Ascending aorta (tissue), 2 donors: ENCODE measurements at regions not wholly inside any gene's neighbourhood (a gene's known extent, or its start where the extent isn't known, plus 50 kb on each side); places are given as distances from the start of the nearest gene placed in this dataset.

Experiments used
- DNase-seq, 2 donors: peaks; one replicate each; pipeline ENCODE4 v3.0.0-alpha.2; 2019; ENCODE audit warnings: low spot score in 2 of 2
- H3K27ac ChIP-seq, 2 donors: fragments of 200-600 bp; sonication (generic); one replicate each; pipeline ENCODE4 v1.5.1; 2016 to 2017; ENCODE audit warnings: mild to moderate bottlenecking in 1 of 2
- H3K27me3 ChIP-seq: fragments of 200-600 bp; sonication (generic); one replicate; pipeline ENCODE4 v1.5.1; 2017
- H3K36me3 ChIP-seq, 2 donors: fragments of 200-600 bp; sonication (generic); one replicate each; pipeline ENCODE4 v1.5.1; 2016
- H3K4me1 ChIP-seq, 2 donors: fragments of 200-600 bp; sonication (generic); one replicate each; pipeline ENCODE4 v1.5.1; 2016 to 2017; ENCODE audit warnings: mild to moderate bottlenecking in 1 of 2
- H3K4me3 ChIP-seq, 2 donors: fragments of 200-600 bp; sonication (generic); one replicate each; pipeline ENCODE4 v1.5.1; 2016 to 2017; ENCODE audit warnings: mild to moderate bottlenecking in 1 of 2
- H3K9me3 ChIP-seq, 2 donors: fragments of 200-600 bp; sonication (generic); one replicate each; pipeline ENCODE4 v1.5.1; 2016
- CTCF ChIP-seq, 3 experiments: fragments of 200-600 bp in 2 of 3; fragments of 450-650 bp in 1 of 3; sonication (generic) in 2 of 3; IDR thresholded peaks; one replicate each; pipeline ENCODE4 v1.5.1; 2016 to 2019; ENCODE audit warnings: antibody characterized with exemption in 3 of 3, mild to moderate bottlenecking in 1 of 3, moderate library complexity in 1 of 3
- intact Hi-C: fragments of 100-400 bp; cut with DNase I; formaldehyde crosslinking; loops from one replicate; pipeline ENCODE4 v1.15.1; 2023

- Histone ChIP-seq H3K27me3 (no peaks in the 10 kb centered on the region), H3K4me1 (no peaks in the 10 kb centered on the region)
- DNase-seq: no peak
These were observed 401.1 kb downstream of the SHANK2 start for GRCh38 chr11:70851308-70851707.

GRCh38 chr11:70851907-70852306 is 400.5 kb downstream of the SHANK2 start:
- Histone ChIP-seq H3K36me3 (no peaks in the 10 kb centered on the region), H3K4me3 (no peak overlapping the region), H3K4me1 (no peaks in the 10 kb centered on the region), H3K27me3 (no peaks in the 10 kb centered on the region), H3K27ac (no peak overlapping the region), H3K9me3 (no peaks in the 10 kb centered on the region)
- no peak for DNase-seq
- intact Hi-C loops: no loop called here
- TF ChIP-seq CTCF (IDR thresholded peaks at IDR 0.05): no peak

More at GRCh38 chr11:70851308-70851707, 401.1 kb downstream of the SHANK2 start:
- H3K27ac ChIP-seq: no peak overlapping the region
- no peak overlapping the region for H3K4me3 ChIP-seq
- no peaks in the 10 kb centered on the region for H3K36me3 ChIP-seq
- intact Hi-C loops: no loop called here
- H3K9me3 ChIP-seq: no peaks in the 10 kb centered on the region
- no peak for TF ChIP-seq CTCF (IDR thresholded peaks at IDR 0.05)

DNA sequence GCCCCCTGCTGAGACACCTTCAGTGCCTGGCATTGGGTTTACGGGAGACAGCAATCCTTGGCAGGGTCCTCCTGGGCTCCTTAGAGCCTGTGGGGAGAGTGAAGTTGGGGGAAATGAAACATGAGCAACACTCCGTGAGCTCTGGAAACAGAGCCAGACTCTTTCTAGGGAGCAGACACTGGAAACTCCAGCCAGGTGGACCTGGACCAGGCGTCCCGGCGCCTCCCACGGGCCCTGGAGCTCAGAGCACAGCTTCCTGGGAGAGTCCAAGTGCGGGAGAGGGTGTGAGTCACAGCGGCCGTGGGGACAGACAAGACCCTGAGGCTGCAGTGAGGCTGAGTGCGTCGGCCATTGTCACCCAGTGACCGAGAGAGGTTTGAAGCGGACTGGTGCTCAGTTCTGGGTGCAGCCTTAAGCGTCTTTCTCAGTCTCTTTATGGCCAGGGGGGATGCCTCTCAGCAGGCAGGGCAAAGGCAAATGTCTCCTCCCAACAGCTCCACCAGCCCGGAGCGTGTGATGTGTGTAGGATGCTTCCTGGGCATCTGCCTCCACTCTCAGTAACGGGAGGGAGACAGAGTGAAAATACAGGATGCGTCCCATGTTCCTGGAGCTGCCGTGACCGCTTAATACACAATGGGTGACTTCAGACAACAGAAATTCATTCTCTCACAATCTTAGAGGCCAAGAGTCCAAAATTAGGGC is 399.2 kb downstream of the SHANK2 start:
- no peak for TF ChIP-seq CTCF (IDR thresholded peaks at IDR 0.05)
- Histone ChIP-seq H3K36me3 (no peaks in the 10 kb centered on the region), H3K4me3 (no peak overlapping the region), H3K4me1 (no peaks in the 10 kb centered on the region), H3K27me3 (no peaks in the 10 kb centered on the region), H3K9me3 (no peaks in the 10 kb centered on the region), H3K27ac (no peak overlapping the region)
- intact Hi-C loops: no loop called here
- no peak for DNase-seq

- DNase-seq: no peak
- Histone ChIP-seq H3K4me1 (no peaks in the 10 kb centered on the region), H3K27ac (no peak overlapping the region), H3K4me3 (no peak overlapping the region), H3K27me3 (no peaks in the 10 kb centered on the region), H3K36me3 (no peaks in the 10 kb centered on the region), H3K9me3 (no peaks in the 10 kb centered on the region)
- intact Hi-C loops: no loop called here
- no peak for TF ChIP-seq CTCF (IDR thresholded peaks at IDR 0.05)
These were observed 398.6 kb downstream of the SHANK2 start for GRCh38 chr11:70853770-70854108.

DNA sequence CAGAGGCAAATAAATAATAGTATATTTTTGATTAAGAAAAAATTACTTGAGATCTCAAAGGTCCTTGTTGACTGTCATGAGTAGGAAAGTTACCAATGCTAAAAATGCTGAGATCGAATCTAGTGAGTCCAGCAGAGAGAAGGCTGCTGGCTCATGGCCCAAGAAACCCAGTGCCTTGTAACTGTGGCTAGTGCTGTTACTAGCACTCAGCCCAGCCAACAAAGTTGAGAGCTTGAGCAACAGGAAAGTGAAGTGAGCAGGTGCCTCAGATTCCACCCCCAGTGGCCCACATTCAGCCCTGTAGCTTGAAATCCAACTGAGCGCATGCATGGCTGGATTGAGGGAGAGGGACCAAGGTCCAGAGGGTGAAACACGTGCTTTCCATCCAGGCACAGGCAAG is 398.2 kb downstream of the SHANK2 start:
- Histone ChIP-seq H3K9me3 (no peaks in the 10 kb centered on the region), H3K36me3 (no peaks in the 10 kb centered on the region), H3K4me1 (no peaks in the 10 kb centered on the region), H3K27me3 (no peaks in the 10 kb centered on the region), H3K27ac (no peak overlapping the region), H3K4me3 (no peak overlapping the region)
- no peak for DNase-seq
- no peak for TF ChIP-seq CTCF (IDR thresholded peaks at IDR 0.05)
- intact Hi-C loops: no loop called here
